ENCODE measurements at regions not wholly inside any gene's neighbourhood (a gene's known extent, or its start where the extent isn't known, plus 50 kb on each side); places are given as distances from the start of the nearest gene placed in this dataset.
A peak's percentile ranks its signal among the peaks of the same experiment; 100 is the strongest.

DNA sequence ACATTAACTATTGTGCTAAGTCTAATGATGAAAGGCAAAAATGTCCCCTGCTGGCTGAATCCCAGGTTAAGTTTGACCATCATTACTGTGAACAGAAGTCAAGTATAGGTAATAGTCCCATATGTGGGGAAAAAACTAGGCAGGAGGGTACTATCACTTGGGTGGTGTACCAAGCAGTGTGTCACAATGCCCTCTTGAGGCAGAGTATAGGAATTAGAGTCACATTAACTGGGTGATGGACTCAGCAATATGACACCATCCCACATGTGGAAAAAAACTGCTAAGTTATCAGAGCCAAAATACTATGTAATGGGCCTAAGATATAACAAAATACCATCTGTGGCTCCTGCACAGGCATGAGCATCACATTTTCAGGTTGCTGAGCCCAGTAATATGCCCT is 962.5 kb upstream of the AMELY start:
- TF ChIP-seq POLR2A (IDR thresholded peaks at IDR 0.05) (no peak), EP300 (IDR thresholded peaks at IDR 0.05; ENCODE audit: low read depth) (no peak), POLR2AphosphoS5 (IDR thresholded peaks at IDR 0.05) (no peak)
- TF ChIP-seq, protein P1, sequence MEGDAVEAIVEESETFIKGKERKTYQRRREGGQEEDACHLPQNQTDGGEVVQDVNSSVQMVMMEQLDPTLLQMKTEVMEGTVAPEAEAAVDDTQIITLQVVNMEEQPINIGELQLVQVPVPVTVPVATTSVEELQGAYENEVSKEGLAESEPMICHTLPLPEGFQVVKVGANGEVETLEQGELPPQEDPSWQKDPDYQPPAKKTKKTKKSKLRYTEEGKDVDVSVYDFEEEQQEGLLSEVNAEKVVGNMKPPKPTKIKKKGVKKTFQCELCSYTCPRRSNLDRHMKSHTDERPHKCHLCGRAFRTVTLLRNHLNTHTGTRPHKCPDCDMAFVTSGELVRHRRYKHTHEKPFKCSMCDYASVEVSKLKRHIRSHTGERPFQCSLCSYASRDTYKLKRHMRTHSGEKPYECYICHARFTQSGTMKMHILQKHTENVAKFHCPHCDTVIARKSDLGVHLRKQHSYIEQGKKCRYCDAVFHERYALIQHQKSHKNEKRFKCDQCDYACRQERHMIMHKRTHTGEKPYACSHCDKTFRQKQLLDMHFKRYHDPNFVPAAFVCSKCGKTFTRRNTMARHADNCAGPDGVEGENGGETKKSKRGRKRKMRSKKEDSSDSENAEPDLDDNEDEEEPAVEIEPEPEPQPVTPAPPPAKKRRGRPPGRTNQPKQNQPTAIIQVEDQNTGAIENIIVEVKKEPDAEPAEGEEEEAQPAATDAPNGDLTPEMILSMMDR (IDR thresholded peaks at IDR 0.05) = peak in 3 of 5 experiments; percentile 20 to 32 (median 22)
- no peak for DNase-seq
- no peaks in the 10 kb centered on the region for H3K27me3 ChIP-seq
- in situ Hi-C loops (cut with MboI; ENCODE audit: low pct_ligation_motif_present in 1 of 4, low pct_unique_long_range_greater_than_20kb in 1 of 4, low sequenced_read_pairs in 3 of 4) = no loop called here
- intact Hi-C loops (cut with DNase I; ENCODE audit: low total_unique reads) = no loop called here
- peaks cover 0 to 7% (median 0%) of the 10 kb centered on the region in 4 donors for H3K4me1 ChIP-seq
- H3K36me3 ChIP-seq = no peaks in the 10 kb centered on the region
- H3K4me3 ChIP-seq = no peak overlapping the region
- H3K9me3 ChIP-seq = no peaks in the 10 kb centered on the region
- no peak overlapping the region for H3K27ac ChIP-seq

DNA sequence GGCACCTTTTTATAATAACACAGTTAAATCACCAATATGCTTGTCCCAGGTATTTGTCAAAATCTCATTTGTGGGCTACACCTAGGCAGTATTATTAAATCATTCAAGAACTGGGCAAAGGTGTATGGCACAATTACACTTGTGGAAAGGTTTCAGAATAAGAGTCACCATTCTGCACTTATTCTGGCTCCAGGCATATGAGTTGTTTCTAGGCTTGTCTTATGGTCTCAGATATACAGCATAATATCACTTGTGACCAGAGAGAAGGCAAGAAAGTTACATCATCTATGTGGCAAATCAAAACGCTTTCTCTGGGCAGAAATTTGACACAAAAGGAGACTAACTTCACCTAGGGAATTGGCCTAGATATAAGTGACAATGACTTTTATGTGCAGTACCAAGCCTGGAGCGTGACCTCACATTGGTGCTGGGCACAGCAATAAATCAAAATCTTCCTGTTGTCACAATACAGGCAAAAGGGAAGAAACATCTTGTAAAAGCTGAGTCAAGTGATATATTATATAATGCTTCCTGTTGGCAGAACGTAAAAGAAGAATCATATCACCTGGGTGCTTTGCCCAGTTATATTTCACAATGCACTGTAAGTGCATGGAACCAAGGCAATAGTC is 959.9 kb upstream of the AMELY start:
- no peak for DNase-seq
- Histone ChIP-seq H3K27ac (peak overlapping the region in 1 of 4 donors; percentile 22), H3K36me3 (no peaks in the 10 kb centered on the region), H3K4me3 (no peak overlapping the region), H3K27me3 (no peaks in the 10 kb centered on the region), H3K9me3 (no peaks in the 10 kb centered on the region), H3K4me1 (peaks cover 0 to 7% (median 0%) of the 10 kb centered on the region in 4 donors)
- no peak for TF ChIP-seq POLR2AphosphoS5 (IDR thresholded peaks at IDR 0.05)
- no peak for TF ChIP-seq EP300 (IDR thresholded peaks at IDR 0.05; ENCODE audit: low read depth)
- TF ChIP-seq, protein P1 (IDR thresholded peaks at IDR 0.05) = no peak
- no peak for TF ChIP-seq POLR2A (IDR thresholded peaks at IDR 0.05)
- no CpG with 5 or more reads among the region's 3 CpGs for WGBS, 2 donors (ENCODE audit: low coverage in 1 of 2)
- intact Hi-C loops (cut with DNase I; ENCODE audit: low total_unique reads) = no loop called here
- in situ Hi-C loops (cut with MboI; ENCODE audit: low pct_ligation_motif_present in 1 of 4, low pct_unique_long_range_greater_than_20kb in 1 of 4, low sequenced_read_pairs in 3 of 4) = no loop called here

DNA sequence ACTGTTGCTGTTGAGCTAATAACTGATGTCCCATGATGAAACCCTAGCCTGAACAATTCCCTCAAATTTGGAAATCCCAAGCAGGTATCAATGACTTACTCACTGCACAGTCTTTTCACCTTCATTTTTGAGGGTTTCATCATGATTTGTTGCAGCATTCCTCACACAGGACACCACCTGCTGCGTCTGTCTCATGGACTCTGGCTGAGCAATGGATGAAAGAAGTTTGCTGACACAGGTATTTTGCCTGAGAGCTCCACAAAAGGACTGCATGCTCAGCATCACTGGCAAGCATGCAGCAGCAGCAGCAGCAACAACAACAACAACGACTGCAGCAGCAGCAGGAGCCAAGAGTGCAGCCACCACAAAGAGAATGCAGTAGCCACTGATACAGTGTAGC is 955.4 kb upstream of the AMELY start:
- no peak for DNase-seq
- Histone ChIP-seq H3K4me3 (no peak overlapping the region), H3K27me3 (no peaks in the 10 kb centered on the region), H3K4me1 (peaks cover 0 to 7% (median 0%) of the 10 kb centered on the region in 4 donors), H3K9me3 (no peaks in the 10 kb centered on the region), H3K36me3 (no peaks in the 10 kb centered on the region), H3K27ac (no peak overlapping the region)
- intact Hi-C loops (cut with DNase I; ENCODE audit: low total_unique reads) = no loop called here
- TF ChIP-seq, protein P1 (IDR thresholded peaks at IDR 0.05) = no peak
- in situ Hi-C loops (cut with MboI; ENCODE audit: low pct_ligation_motif_present in 1 of 4, low pct_unique_long_range_greater_than_20kb in 1 of 4, low sequenced_read_pairs in 3 of 4) = no loop called here
- no CpG with 5 or more reads among the region's 2 CpGs for WGBS, 2 donors (ENCODE audit: low coverage in 1 of 2)

DNA sequence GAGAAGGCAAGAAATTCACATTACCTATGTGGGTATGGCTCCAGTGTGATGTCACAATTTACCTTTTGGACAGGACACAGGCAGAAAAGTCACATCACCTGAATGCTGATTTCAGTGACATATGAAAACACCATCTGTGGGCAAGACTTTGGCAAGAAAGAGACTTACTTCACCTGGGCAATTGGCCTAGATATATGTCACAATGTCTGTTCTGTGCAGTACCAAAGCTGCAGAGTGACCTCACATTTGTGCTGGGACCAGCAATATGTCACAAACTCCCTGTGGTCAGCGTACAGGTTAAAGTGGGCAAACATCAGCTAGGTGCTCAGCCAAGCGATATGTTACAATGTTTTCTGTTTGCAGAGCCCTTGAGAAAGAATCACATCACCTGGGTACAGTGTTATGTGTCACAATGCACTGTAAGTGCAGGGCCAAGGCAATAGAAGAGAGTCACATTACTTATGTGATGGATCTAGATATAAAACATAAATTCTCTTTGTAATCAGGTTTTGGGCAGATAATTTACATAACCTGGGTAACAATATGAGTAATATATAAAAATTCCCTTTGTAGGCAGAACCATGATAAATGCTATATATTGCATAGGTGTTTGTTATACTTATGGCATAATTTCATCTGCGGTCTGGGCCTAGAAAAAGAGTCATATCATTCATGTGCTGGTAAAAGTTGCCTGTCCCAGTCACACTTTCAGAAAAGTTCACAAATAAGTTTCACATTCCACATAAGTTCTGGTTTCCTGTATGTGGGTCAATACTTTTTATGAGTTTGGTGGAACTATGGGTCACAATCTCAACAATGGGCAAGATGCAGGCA is 949.4 kb upstream of the AMELY start:
- no peak overlapping the region for H3K4me3 ChIP-seq
- no peak overlapping the region for H3K27ac ChIP-seq
- H3K4me1 ChIP-seq = no peaks in the 10 kb centered on the region
- WGBS, 2 donors (ENCODE audit: low coverage in 1 of 2) = no CpG with 5 or more reads among the region's 3 CpGs
- in situ Hi-C loops (cut with MboI; ENCODE audit: low pct_ligation_motif_present in 1 of 4, low pct_unique_long_range_greater_than_20kb in 1 of 4, low sequenced_read_pairs in 3 of 4) = no loop called here
- no peak for TF ChIP-seq POLR2AphosphoS5 (IDR thresholded peaks at IDR 0.05)
- TF ChIP-seq, protein P1 (IDR thresholded peaks at IDR 0.05) = no peak
- no peak for TF ChIP-seq POLR2A (IDR thresholded peaks at IDR 0.05)
- TF ChIP-seq EP300 (IDR thresholded peaks at IDR 0.05; ENCODE audit: low read depth) = no peak
- no peaks in the 10 kb centered on the region for H3K9me3 ChIP-seq
- DNase-seq = no peak
- H3K36me3 ChIP-seq = no peaks in the 10 kb centered on the region
- H3K27me3 ChIP-seq = no peaks in the 10 kb centered on the region
- intact Hi-C loops (cut with DNase I; ENCODE audit: low total_unique reads) = no loop called here

Data from transverse colon (tissue), 4 donors.